Endothelial cell of umbilical vein (primary cell): ENCODE measurements at regions not wholly inside any gene's neighbourhood (a gene's known extent, or its start where the extent isn't known, plus 50 kb on each side); places are given as distances from the start of the nearest gene placed in this dataset.

Experiments
- BruUV-seq: library from RNA; stranded (reverse); fragments of 400-500 nt; replicated peaks from 2 replicates; lab custom pipeline; 2021; lab: Mats Ljungman, UMichigan
- CTCF ChIA-PET: fragments of 300-600, 350-600 bp; sonication (Branson Sonifier 250); formaldehyde crosslinking; loops from one replicate; lab custom pipeline; 2021; ENCODE audit warnings: antibody characterized with exemption, inconsistent platforms; lab: Charles Lee
- POLR2A ChIA-PET: fragments of 300-600, 350-600 bp; sonication (Branson Sonifier 250); formaldehyde crosslinking; loops from one replicate; lab custom pipeline; 2021; ENCODE audit warnings: antibody characterized with exemption, inconsistent platforms; lab: Charles Lee
- DNase-seq: peaks from one replicate; pipeline ENCODE4 v3.0.0-alpha.2; 2011; ENCODE audit warnings: low read depth, low spot score
- FAIRE-seq: peaks from 2 replicates; lab custom pipeline; 2011; peaks lifted over from hg19 to GRCh38; lab: Jason Lieb, UNC
- H2AFZ ChIP-seq: 2 replicates; pipeline ENCODE4 v1.6.0; 2012; ENCODE audit warnings: low read depth, low read length, control low read depth, inconsistent platforms
- H3K27ac ChIP-seq: 2 replicates; pipeline ENCODE4 v1.5.1; 2011; ENCODE audit warnings: low read depth, mild to moderate bottlenecking, control low read depth, low read length, moderate library complexity; ENCODE audit not compliant: insufficient read depth
- H3K27me3 ChIP-seq, 2 experiments: 2 replicates each; pipeline versions ENCODE4 v1.6.0 to v1.6.1; 2011; ENCODE audit warnings: low read length in 2 of 2, mixed read lengths in 1 of 2; ENCODE audit not compliant: control insufficient read depth in 2 of 2, insufficient read depth in 2 of 2
- H3K36me3 ChIP-seq, 2 experiments: 2 replicates in 1 of 2; 3 replicates in 1 of 2; pipeline ENCODE4 v1.5.1; 2011; ENCODE audit warnings: low read length in 2 of 2, mild to moderate bottlenecking in 1 of 2, moderate library complexity in 1 of 2; ENCODE audit not compliant: control insufficient read depth in 2 of 2, insufficient read depth in 2 of 2; ENCODE audit errors: extremely low read depth in 1 of 2
- H3K4me1 ChIP-seq: 3 replicates; pipeline ENCODE4 v1.5.1; 2011; ENCODE audit warnings: mild to moderate bottlenecking, low read length; ENCODE audit not compliant: control insufficient read depth, insufficient read depth; ENCODE audit errors: extremely low read depth
- H3K4me2 ChIP-seq: 2 replicates; pipeline ENCODE4 v1.6.1; 2011; ENCODE audit warnings: low read length, control low read depth, mixed read lengths; ENCODE audit not compliant: insufficient read depth
- H3K4me3 ChIP-seq, 3 experiments: fragments of 200-600 bp in 1 of 3; sonication (generic), shearing (Covaris generic) in 1 of 3; replicated peaks in 1 of 3; 2 replicates each; pipeline ENCODE4 v1.5.1; 2011 to 2016; ENCODE audit warnings: control low read depth in 3 of 3, low read length in 3 of 3, mild to moderate bottlenecking in 2 of 3, inconsistent platforms in 1 of 3, low read depth in 1 of 3, moderate library complexity in 1 of 3; ENCODE audit not compliant: insufficient read depth in 1 of 3
- H3K79me2 ChIP-seq: 2 replicates; pipeline ENCODE4 v1.6.0; 2012; ENCODE audit warnings: low read length, inconsistent platforms; ENCODE audit not compliant: control insufficient read depth, insufficient read depth
- H3K9ac ChIP-seq: replicated peaks from 2 replicates; pipeline ENCODE3; 2011; ENCODE audit warnings: low read length, control low read depth; ENCODE audit not compliant: insufficient read depth; ENCODE audit errors: extremely low read depth
- H3K9me1 ChIP-seq: replicated peaks from 3 replicates; pipeline ENCODE4 v1.6.0; 2011; ENCODE audit warnings: mild to moderate bottlenecking, low read length; ENCODE audit not compliant: control insufficient read depth, insufficient read depth; ENCODE audit errors: extremely low read depth
- H3K9me3 ChIP-seq: replicated peaks from 2 replicates; pipeline ENCODE4 v1.5.1; 2012; ENCODE audit warnings: low read length, inconsistent platforms; ENCODE audit not compliant: control insufficient read depth, insufficient read depth
- H4K20me1 ChIP-seq: replicated peaks from 2 replicates; pipeline ENCODE3; 2011; ENCODE audit warnings: mild to moderate bottlenecking, low read length; ENCODE audit not compliant: control insufficient read depth, insufficient read depth; ENCODE audit errors: extremely low read depth
- CTCF ChIP-seq, 2 donors: IDR thresholded peaks; 1 replicate in 1 of 2; 2 replicates in 1 of 2; pipeline ENCODE4 v1.5.1; 2011; ENCODE audit warnings: low read length in 2 of 2, mild to moderate bottlenecking in 2 of 2, moderate library complexity in 2 of 2, control low read depth in 1 of 2, inconsistent platforms in 1 of 2, low read depth in 1 of 2; ENCODE audit not compliant: insufficient read depth in 1 of 2; ENCODE audit errors: extremely low read depth in 1 of 2
- EZH2 ChIP-seq: IDR thresholded peaks from 2 replicates; pipeline ENCODE4 v1.6.1; 2012; ENCODE audit warnings: borderline replicate concordance, low read depth, mild to moderate bottlenecking, moderate library complexity, low read length, inconsistent platforms; ENCODE audit not compliant: severe bottlenecking
- FOS ChIP-seq: IDR thresholded peaks from 2 replicates; pipeline ENCODE4 v1.6.1; 2011; ENCODE audit warnings: mild to moderate bottlenecking, low read length, moderate library complexity, borderline replicate concordance; ENCODE audit not compliant: insufficient read depth
- GATA2 ChIP-seq: IDR thresholded peaks from 2 replicates; pipeline ENCODE4 v1.7.0; 2011; ENCODE audit warnings: low read depth, mild to moderate bottlenecking, moderate library complexity, mixed read lengths, low read length; ENCODE audit not compliant: insufficient read length, insufficient read depth
- JUN ChIP-seq: IDR thresholded peaks from 2 replicates; pipeline ENCODE4 v1.6.1; 2011; ENCODE audit warnings: borderline replicate concordance, low read depth; ENCODE audit not compliant: insufficient read length, insufficient read depth
- MYC ChIP-seq: IDR thresholded peaks from one replicate; pipeline ENCODE4 v1.6.1; 2011; ENCODE audit warnings: mild to moderate bottlenecking, low read depth, low read length
- POLR2A ChIP-seq: IDR thresholded peaks from 2 replicates; pipeline ENCODE4 v1.6.1; 2012; ENCODE audit warnings: low read depth, mild to moderate bottlenecking, control low read depth, low read length
- POLR2AphosphoS5 ChIP-seq: IDR thresholded peaks from 2 replicates; pipeline ENCODE4 v1.6.1; 2012; ENCODE audit warnings: low read depth, mild to moderate bottlenecking, control low read depth, low read length, moderate library complexity; ENCODE audit not compliant: insufficient read depth
- dilution Hi-C: fragments of 300-500 bp; cut with MboI; formaldehyde crosslinking; loops from one replicate; pipeline ENCODE4 v1.15.0; 2019; ENCODE audit warnings: low sequenced_read_pairs; ENCODE audit not compliant: extremely low pct_ligation_motif_present
- intact Hi-C: fragments of 100-400 bp; cut with micrococcal nuclease; formaldehyde crosslinking; loops from one replicate; pipeline ENCODE4 v1.10.0; 2022
- TF ChIP-seq, protein P1 (sequence below): IDR thresholded peaks from 2 replicates; pipeline ENCODE4 v1.6.1; 2011; ENCODE audit not compliant: insufficient read depth, insufficient read length

DNA sequence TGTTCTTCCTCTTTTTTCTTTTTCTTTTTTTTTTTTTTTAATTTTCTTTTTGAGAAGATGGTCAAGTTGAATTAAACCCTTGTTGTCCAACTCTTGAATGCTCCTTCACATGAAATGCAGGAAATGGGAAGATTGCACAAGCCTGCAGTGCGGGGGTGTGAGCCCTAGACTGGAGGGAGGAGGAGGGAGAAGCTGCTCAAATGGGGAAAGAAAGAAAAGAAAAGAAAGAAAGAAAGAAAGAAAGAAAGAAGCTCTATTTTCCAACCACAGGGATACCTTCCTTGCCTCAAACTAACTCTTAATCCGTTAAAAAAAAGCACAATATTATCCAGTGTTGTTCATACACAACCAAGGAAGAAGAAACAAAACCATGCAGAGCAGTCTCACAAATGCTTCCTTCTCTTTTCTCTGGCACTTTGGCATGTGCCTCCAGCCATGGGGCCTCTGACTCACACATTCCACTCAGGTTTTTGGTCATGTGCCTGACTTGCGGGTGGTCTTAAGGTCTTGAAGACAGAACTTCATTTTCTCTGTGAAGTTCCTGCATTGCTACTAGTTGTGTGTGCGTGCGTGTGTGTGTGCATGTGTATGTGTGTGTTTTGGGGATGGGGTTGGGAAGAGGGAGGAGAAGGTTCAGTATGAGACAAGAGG lies 276.1 kb downstream of the RPS6KC1 start:
- dilution Hi-C loops (no loop called here), intact Hi-C loops (no loop called here)
- DNase-seq (peak; percentile 7), FAIRE-seq (no peak)
- Histone ChIP-seq H3K9me1 (no peaks in the 10 kb centered on the region), H3K27ac (no peak overlapping the region), H3K36me3 (no peaks in the 10 kb centered on the region), H3K79me2 (no peaks in the 10 kb centered on the region), H3K4me1 (no peaks in the 10 kb centered on the region), H3K27me3 (no peaks in the 10 kb centered on the region), H3K9ac (no peak overlapping the region), H3K4me3 (no peak overlapping the region), H3K4me2 (no peak overlapping the region), H2AFZ (no peak overlapping the region), H4K20me1 (no peaks in the 10 kb centered on the region), H3K9me3 (no peaks in the 10 kb centered on the region)
- TF ChIP-seq POLR2A (no peak), EZH2 (no peak), JUN (no peak), CTCF (IDR thresholded peaks at IDR 0.05; ENCODE audit: extremely low read depth in 1 of 2, insufficient read depth in 1 of 2, low read depth in 1 of 2, low read length in 2 of 2) (no peak), MYC (no peak), FOS (no peak), GATA2 (no peak), POLR2AphosphoS5 (no peak)
- TF ChIP-seq, protein P1, sequence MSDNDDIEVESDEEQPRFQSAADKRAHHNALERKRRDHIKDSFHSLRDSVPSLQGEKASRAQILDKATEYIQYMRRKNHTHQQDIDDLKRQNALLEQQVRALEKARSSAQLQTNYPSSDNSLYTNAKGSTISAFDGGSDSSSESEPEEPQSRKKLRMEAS: no peak
- POLR2A ChIA-PET: interaction anchor here (0.7 kb wide), 1 partner anchor 1011 kb away, joined by 5 read pairs; no protein-coding TSS in a partner anchor
- BruUV-seq: no TSS peak
- CTCF ChIA-PET: no interaction called here
